Memory B cell (primary cell): ENCODE measurements at regions not wholly inside any gene's neighbourhood (a gene's known extent, or its start where the extent isn't known, plus 50 kb on each side); places are given as distances from the start of the nearest gene placed in this dataset.
"Not testable (repeated sequence)": the region's sequence is repeated elsewhere in the genome, so short reads cannot be mapped to it uniquely, and the experiment has no call there.

Source experiments
- ATAC-seq: fragments of 150-1000 bp; cut with Tn5 transposase; 2 replicates; pipeline ENCODE4 v1.10.0; 2021; ENCODE audit warnings: low read depth, mild to moderate bottlenecking, moderate library complexity
- DNase-seq, 2 donors: peaks; one replicate each; pipeline ENCODE4 v3.0.0; 2022; ENCODE audit warnings: low spot score in 2 of 2
- H3K27ac Mint-ChIP-seq: one replicate; pipeline ENCODE4 v1.8.0; 2022; ENCODE audit warnings: mild to moderate bottlenecking, moderate library complexity, mixed read lengths
- H3K27me3 Mint-ChIP-seq: one replicate; pipeline ENCODE4 v1.8.0; 2022; ENCODE audit warnings: mixed read lengths
- H3K36me3 Mint-ChIP-seq: one replicate; pipeline ENCODE4 v1.8.0; 2022; ENCODE audit warnings: mild to moderate bottlenecking, mixed read lengths
- H3K4me1 Mint-ChIP-seq: one replicate; pipeline ENCODE4 v1.8.0; 2022; ENCODE audit warnings: mixed read lengths
- H3K4me3 Mint-ChIP-seq: one replicate; pipeline ENCODE4 v1.8.0; 2022; ENCODE audit warnings: mild to moderate bottlenecking, moderate library complexity, mixed read lengths
- H3K9me3 Mint-ChIP-seq: one replicate; pipeline ENCODE4 v1.8.0; 2022; ENCODE audit warnings: mixed read lengths

DNA sequence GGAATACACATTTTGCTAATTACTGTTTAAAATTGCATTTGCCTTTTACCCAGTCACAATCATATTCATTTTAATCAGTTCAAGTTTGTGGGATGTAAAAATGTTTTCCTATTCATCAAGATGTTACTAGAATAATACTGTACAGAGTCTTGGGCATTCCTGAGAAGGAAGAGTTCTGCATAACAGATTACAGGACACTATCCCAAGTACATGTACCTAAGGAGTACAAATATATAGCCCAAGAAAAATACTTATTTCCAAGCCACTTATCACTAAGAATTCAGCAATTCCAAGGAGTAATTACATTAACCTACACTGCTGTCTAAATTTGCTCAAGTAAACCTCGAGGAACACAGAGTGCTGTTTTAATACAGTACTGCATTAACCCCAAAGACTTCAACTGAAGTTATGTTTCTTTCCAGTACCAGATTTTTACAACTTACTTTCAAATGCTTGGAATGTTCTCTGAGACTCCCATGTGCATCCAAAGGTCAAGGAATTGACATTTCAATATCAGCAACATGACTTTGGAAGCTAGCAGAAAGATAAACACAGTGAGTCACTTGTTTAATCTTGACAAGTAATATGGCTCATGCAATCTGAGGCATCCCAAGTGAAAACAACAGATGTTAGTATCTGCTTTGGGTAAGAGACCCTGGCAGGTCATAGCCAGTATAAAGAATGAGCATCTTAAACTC is 125.4 kb upstream of the BET1 start:
- no peak overlapping the region for H3K27ac Mint-ChIP-seq
- no peaks in the 10 kb centered on the region for H3K9me3 Mint-ChIP-seq
- DNase-seq (no peak), ATAC-seq (no peak)
- H3K4me3 Mint-ChIP-seq: no peak overlapping the region
- H3K27me3 Mint-ChIP-seq: no peaks in the 10 kb centered on the region
- H3K36me3 Mint-ChIP-seq: no peaks in the 10 kb centered on the region
- H3K4me1 Mint-ChIP-seq: peaks cover 2% of the 10 kb centered on the region

DNA sequence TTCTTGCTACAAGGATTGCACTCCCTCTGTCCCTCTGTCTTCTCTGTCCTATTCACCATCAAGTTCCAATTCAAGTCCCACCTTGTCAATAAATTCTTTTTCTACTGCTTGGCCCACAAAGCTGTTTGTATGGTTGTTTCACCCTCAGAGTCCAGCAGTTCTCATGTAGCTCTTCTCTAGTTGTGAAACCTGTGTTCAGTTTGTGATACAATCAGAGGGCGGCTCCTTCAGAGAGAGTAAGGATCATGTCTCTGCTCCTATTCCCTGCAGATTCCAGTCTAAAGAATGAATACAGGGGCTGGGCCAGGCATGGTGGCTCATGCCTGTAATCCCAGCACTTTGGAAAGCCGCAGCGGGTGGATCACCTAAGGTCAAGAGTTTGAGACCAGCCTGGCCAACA is 126.6 kb upstream of the BET1 start:
- Mint-ChIP-seq H3K27ac (no peak overlapping the region), H3K4me3 (no peak overlapping the region), H3K27me3 (no peaks in the 10 kb centered on the region), H3K36me3 (no peaks in the 10 kb centered on the region), H3K9me3 (no peaks in the 10 kb centered on the region), H3K4me1 (no peaks in the 10 kb centered on the region)
- no peak for DNase-seq
- ATAC-seq: no peak

DNA sequence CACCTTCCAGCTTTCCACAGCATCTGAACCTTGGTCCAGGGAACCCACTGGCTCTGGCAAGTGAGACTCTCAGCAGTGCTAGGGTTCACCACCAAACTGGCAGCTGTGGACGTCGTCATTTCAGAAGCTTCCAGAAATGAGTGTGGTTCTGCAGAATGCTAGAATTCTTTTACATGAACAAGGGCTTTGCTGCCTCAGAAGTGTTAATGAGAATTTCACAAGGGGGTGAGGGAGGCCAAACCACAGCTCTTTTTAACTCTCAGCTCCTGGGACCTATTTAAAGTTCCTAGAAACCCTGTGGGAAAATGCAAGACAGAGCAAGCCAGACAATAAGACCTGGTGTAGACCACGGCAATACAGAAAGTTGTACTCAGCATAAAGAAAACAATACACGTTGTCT is 129.3 kb upstream of the BET1 start:
- Mint-ChIP-seq H3K4me1 (no peaks in the 10 kb centered on the region), H3K27ac (no peak overlapping the region), H3K36me3 (no peaks in the 10 kb centered on the region), H3K4me3 (no peak overlapping the region), H3K9me3 (no peaks in the 10 kb centered on the region), H3K27me3 (peaks cover 2% of the 10 kb centered on the region)
- DNase-seq (no peak), ATAC-seq (no peak)

DNA sequence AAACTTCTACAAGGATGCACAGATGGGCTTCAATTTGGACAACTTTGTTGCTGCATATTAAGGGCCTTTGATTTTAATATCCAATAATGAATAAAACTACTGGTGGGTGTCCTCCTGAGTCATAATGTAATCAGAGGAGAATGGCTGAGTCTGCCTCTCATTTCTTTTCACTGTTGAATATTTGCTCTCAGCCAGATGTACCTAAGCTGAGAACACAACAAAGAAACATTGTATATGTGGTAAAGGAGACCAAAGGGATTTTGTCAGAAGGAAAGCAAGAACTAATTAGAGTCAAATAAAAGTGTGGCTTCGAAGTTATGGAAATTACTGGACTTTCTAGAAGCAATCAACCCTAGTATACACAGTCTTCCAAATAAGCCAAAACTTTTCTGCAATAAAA is 131.0 kb upstream of the BET1 start:
- Mint-ChIP-seq H3K9me3 (no peaks in the 10 kb centered on the region), H3K27me3 (peaks cover 4% of the 10 kb centered on the region), H3K4me3 (no peak overlapping the region), H3K27ac (no peak overlapping the region), H3K36me3 (no peaks in the 10 kb centered on the region), H3K4me1 (peaks cover 3% of the 10 kb centered on the region)
- DNase-seq: no peak
- ATAC-seq: no peak

DNA sequence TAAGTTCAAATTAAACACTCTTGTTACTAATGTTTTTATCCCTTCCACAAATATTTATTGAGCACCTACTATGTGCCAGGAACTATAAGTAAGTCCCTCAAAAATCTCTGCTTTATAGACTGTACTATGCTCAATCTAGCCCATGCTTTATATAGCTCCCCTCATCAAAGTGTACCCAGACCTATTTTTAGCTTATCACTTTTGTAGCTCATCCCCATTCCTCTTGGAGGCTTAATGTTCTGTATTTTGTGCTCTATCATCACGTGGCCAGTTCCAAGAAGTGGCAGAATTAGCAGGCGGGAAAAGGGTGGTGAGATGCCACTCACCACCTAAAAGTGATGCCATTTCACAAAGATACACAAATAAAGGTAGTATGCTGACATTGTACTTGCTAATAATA is 138.1 kb upstream of the BET1 start:
- H3K9me3 Mint-ChIP-seq: no peaks in the 10 kb centered on the region
- H3K27ac Mint-ChIP-seq: peak overlapping the region; percentile 19
- no peak overlapping the region for H3K4me3 Mint-ChIP-seq
- peaks cover 6% of the 10 kb centered on the region for H3K4me1 Mint-ChIP-seq
- DNase-seq: no peak
- no peak for ATAC-seq
- H3K27me3 Mint-ChIP-seq: peaks cover 6% of the 10 kb centered on the region
- H3K36me3 Mint-ChIP-seq: peaks cover 2% of the 10 kb centered on the region

DNA sequence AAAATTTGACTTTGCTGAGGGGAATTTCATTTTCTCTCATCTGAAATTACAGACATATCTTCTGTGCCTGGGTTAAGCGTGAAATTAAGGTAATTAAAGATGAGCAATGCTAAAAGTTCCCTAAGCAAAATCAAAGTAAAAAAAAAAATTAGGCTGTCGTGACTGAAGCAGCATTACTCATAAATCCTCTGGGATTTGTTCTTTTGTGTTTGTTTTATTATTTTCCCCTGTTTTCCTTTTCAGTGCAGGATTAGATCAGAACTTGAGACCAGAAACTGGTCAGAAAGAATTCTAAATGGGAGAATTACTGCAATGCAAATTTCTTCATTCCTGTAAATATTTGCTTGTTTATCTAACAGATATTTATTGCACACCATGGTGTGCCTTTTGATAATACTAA is 141.4 kb upstream of the BET1 start:
- Mint-ChIP-seq H3K36me3 (peaks cover 2% of the 10 kb centered on the region), H3K9me3 (no peaks in the 10 kb centered on the region), H3K27me3 (peaks cover 11% of the 10 kb centered on the region), H3K4me3 (no peak overlapping the region), H3K4me1 (peaks cover 3% of the 10 kb centered on the region), H3K27ac (no peak overlapping the region)
- ATAC-seq: no peak
- no peak for DNase-seq

DNA sequence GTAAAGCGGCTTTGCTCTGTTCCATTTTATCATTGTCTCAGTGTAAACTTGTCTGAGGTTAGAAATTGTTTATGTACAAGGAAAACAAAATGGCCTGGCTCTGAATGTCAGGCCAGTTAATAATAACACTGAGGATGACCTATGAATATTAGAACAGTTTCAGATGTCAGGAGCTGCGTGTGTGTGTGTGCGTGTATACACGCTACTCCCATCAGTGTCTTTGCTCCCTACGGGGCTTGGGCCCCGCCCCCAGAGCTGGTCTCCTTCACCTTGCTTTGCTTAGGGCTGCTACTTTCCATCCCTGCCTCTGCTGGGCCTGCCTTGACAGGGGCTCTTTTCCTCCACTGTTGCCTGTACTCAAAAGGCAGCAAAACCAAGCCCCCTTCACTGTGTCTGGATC is 142.3 kb upstream of the BET1 start:
- Mint-ChIP-seq H3K27me3 (peaks cover 11% of the 10 kb centered on the region), H3K9me3 (no peaks in the 10 kb centered on the region), H3K36me3 (peaks cover 2% of the 10 kb centered on the region), H3K27ac (no peak overlapping the region), H3K4me1 (peaks cover 3% of the 10 kb centered on the region), H3K4me3 (no peak overlapping the region)
- ATAC-seq (no peak), DNase-seq (no peak)

DNA sequence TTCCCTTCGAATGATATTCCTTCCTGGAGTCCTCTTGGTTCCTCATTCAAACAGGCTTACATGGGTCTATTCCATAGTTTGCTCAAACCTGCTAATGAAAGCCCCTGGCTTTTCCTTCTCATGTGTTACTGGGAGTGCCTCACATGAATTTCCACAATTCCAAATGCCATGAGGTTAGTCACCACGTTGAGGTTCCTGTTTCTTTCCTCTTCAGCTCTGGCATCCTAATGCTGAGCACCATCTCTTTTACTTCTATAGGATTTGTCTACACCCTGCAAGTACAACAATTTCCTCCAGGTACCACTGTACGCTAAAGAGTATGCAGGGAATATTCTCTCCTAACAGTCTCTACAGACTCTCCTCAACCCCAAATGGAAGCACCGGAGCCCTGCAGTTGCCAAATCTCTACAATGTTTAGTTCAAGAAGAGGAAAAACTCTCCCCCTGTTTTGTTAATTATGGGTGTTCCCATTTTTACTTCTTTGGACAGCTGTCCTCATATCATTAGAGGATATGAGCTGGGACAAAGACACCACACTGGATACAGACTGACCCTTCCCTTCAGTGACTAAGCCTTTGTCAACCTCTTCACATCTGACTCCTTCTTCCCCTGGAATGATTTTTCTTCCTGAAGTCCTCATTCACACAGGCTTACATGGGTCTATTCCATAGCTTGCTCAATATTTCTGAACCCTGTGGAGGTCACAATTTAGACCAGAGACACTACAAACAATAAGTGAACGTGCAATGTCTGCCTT is 145.8 kb upstream of the BET1 start:
- Mint-ChIP-seq H3K27ac (no peak overlapping the region), H3K4me1 (peaks cover 2% of the 10 kb centered on the region), H3K4me3 (no peak overlapping the region), H3K9me3 (no peaks in the 10 kb centered on the region), H3K36me3 (peaks cover 2% of the 10 kb centered on the region), H3K27me3 (peaks cover 9% of the 10 kb centered on the region)
- DNase-seq (no peak), ATAC-seq (no peak)

DNA sequence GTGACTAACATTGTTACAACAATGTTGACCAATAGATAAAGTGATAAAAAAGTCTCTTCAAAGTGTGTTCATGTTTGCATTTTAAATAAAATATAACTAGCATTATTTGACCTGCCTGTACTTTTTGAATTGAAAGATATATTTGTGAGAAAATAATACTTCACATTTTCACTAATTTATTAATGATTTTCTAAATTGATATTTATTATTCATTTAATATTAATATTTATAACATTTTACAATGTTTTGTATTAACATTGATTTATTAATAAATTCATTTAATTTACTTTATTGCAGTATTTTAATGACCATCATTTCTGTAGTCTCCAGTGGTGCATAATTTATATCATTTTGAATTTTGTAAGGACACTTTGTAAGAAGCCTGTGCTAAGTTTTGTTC is 150.0 kb upstream of the BET1 start:
- peaks cover 6% of the 10 kb centered on the region for H3K27me3 Mint-ChIP-seq
- no peak for ATAC-seq
- no peak overlapping the region for H3K4me3 Mint-ChIP-seq
- H3K27ac Mint-ChIP-seq: no peak overlapping the region
- no peaks in the 10 kb centered on the region for H3K36me3 Mint-ChIP-seq
- no peaks in the 10 kb centered on the region for H3K9me3 Mint-ChIP-seq
- no peak for DNase-seq
- peaks cover 15% of the 10 kb centered on the region for H3K4me1 Mint-ChIP-seq

DNA sequence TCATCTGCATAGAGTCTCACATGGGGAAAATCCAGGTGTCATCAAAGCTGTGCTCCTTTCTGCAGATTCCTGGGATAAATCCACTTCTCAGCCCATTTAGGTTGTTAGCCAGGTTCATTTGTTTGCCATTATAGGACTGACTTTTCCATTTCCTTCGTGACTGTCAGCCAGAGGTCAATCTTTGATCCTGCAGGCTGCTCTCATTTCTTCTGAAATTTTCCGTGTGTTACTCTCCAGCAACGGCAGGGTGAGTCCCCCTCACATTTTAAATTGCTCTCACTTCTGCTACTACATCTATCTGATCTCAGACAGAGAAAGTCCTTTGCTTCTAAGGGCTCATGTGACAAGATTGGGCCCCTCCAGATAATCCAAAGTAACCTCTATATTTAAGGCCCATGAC is 150.7 kb upstream of the BET1 start:
- no peak for DNase-seq
- H3K4me1 Mint-ChIP-seq: peaks cover 15% of the 10 kb centered on the region
- H3K36me3 Mint-ChIP-seq: no peaks in the 10 kb centered on the region
- H3K27ac Mint-ChIP-seq: no peak overlapping the region
- H3K27me3 Mint-ChIP-seq: peaks cover 4% of the 10 kb centered on the region
- H3K4me3 Mint-ChIP-seq: no peak overlapping the region
- no peak for ATAC-seq
- no peaks in the 10 kb centered on the region for H3K9me3 Mint-ChIP-seq

DNA sequence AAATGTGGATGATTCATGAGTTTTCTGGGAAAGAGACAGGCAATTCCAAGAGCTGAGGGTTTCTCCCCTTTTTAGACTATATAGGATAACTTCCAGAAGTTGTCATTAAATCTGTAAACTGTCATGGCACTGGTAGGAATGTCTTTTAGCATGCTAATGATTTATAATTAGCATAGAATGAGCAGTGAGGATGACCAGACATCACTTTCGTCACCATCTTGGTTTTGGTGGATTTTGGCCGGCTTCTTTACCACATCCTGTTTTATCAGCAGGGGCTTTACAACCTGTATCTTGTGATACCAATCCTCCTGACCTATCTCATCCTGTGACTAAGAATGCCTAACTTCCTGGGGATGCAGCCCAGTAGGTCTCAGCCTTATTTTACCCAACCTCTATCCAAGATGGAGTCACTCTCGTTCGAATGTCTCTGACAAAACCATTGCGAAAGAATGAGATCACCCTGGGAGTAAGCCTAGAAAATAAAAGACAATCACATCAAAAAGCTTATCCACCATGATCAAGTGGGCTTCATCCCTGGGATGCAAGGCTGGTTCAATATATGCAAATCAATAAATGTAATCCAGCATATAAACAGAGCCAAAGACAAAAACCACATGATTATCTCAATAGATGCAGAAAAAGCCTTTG is 153.6 kb upstream of the BET1 start:
- H3K36me3 Mint-ChIP-seq, H3K4me3 Mint-ChIP-seq, H3K27me3 Mint-ChIP-seq, H3K9me3 Mint-ChIP-seq, DNase-seq: not testable (repeated sequence)
- Mint-ChIP-seq H3K4me1 (peaks cover 28% of the 10 kb centered on the region), H3K27ac (peak overlapping the region; percentile 62)
- peak; percentile 26 for ATAC-seq

DNA sequence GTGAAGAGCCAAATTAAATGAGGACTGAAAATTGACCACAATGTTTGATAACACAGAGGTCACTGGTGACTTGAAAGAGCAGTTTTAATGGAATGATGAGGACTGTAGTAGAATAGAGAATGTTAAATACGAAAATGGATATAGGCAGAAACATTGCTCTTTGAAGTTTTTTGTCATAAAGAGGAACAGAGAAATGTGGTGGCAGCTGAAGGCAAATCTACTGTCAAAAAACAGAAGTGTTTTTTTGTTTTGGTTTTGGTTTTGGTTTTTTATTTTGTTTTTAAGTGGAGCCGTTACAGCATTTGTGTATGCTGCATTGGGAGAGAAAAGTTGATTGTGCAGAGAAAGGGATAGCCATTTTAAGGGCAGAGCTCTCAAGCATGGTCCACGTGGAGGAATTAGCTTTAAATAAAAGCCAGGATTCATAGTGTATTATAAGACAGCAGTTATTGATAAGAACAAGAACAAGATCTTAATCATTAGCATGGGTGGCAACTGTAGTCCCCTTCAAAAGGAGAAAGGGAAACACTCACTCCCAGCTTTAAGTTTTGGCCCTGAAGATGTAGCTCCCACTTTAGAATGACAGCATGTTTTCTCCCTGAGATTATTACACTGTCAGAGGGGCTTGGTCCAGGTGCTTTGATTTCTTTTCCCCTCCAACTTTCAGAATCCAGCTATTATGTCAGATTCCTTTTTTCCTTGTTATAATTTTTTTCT is 156.7 kb upstream of the BET1 start:
- H3K4me1 Mint-ChIP-seq: peaks cover 29% of the 10 kb centered on the region
- H3K4me3 Mint-ChIP-seq: peak overlapping the region; percentile 60
- ATAC-seq (peak; percentile 89), DNase-seq (peak in 1 of 2 donors; percentile 46)
- H3K9me3 Mint-ChIP-seq: no peaks in the 10 kb centered on the region
- peak overlapping the region; percentile 83 for H3K27ac Mint-ChIP-seq
- H3K27me3 Mint-ChIP-seq: no peaks in the 10 kb centered on the region
- no peaks in the 10 kb centered on the region for H3K36me3 Mint-ChIP-seq

DNA sequence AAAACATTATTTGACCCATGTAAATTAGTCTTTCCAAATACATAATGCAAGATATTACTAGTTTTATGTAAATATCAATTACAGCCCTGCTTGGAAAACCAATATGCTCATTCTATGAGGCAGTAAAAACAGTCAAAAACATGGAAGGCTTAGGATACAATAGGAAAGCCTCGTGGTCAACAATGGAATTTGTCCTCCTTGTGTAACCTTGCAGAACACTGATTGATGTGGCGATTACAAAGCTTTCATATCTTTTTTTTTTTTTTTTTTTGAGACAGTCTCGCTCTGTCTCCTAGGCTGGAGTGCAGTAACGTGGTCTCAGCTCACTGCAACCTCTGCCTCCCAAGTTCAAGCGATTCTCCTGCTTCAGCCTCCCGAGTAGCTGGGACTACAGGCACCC is 157.3 kb upstream of the BET1 start:
- H3K27ac Mint-ChIP-seq: peak overlapping the region; percentile 83
- no peaks in the 10 kb centered on the region for H3K9me3 Mint-ChIP-seq
- no peaks in the 10 kb centered on the region for H3K36me3 Mint-ChIP-seq
- peak overlapping the region; percentile 14 for H3K4me3 Mint-ChIP-seq
- peaks cover 28% of the 10 kb centered on the region for H3K4me1 Mint-ChIP-seq
- H3K27me3 Mint-ChIP-seq: no peaks in the 10 kb centered on the region
- DNase-seq: no peak
- ATAC-seq: no peak

DNA sequence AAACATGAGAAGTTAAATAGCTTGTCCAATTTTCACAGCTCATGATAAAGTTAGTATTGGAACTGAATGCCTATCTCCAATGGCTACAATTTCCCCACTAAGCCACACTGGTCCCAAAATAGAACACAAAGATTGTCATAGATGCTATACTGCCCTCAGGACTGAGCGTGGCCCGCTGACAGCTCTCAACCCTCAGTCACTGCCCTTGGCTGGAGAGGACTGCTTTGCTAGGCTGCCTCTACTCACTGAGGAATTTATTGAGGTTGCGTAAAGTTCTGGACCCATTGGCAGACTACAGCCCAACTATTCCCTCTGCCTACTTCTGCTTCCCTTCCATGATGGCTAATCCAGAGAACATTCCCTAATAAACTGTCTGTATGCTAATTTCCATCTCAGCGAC is 165.5 kb upstream of the BET1 start:
- peaks cover 21% of the 10 kb centered on the region for H3K4me1 Mint-ChIP-seq
- no peak for ATAC-seq
- H3K36me3 Mint-ChIP-seq: no peaks in the 10 kb centered on the region
- no peaks in the 10 kb centered on the region for H3K27me3 Mint-ChIP-seq
- H3K9me3 Mint-ChIP-seq: peaks cover 2% of the 10 kb centered on the region
- no peak for DNase-seq
- H3K4me3 Mint-ChIP-seq: no peak overlapping the region
- H3K27ac Mint-ChIP-seq: no peak overlapping the region
